NCI-H2171 treated with DMSO at 0.1 percent for 48 hours (cell line): ENCODE measurements at regions not wholly inside any gene's neighbourhood (a gene's known extent, or its start where the extent isn't known, plus 50 kb on each side); places are given as distances from the start of the nearest gene placed in this dataset.

ENCODE experiments used
- DNase-seq: peaks from one replicate; lab custom pipeline; 2025; lab: John Stamatoyannopoulos, UW

- DNase-seq: no peak
Observed at GRCh38 chr17:52233632-52234031, 75.1 kb upstream of the CA10 start.

GRCh38 chr17:52233176-52233575 is 74.7 kb upstream of the CA10 start:
- DNase-seq: no peak

- no peak for DNase-seq
Observed at GRCh38 chr17:52228823-52229222, 70.3 kb upstream of the CA10 start.

GRCh38 chr17:52227926-52228325 is 69.4 kb upstream of the CA10 start:
- DNase-seq: no peak

GRCh38 chr17:52213451-52213850 is 54.9 kb upstream of the CA10 start:
- no peak for DNase-seq

GRCh38 chr17:52212851-52213250 is 54.3 kb upstream of the CA10 start:
- no peak for DNase-seq

GRCh38 chr17:52209507-52209906 is 51.0 kb upstream of the CA10 start:
- no peak for DNase-seq
